GM12865 (cell line): ENCODE measurements at regions not wholly inside any gene's neighbourhood (a gene's known extent, or its start where the extent isn't known, plus 50 kb on each side); places are given as distances from the start of the nearest gene placed in this dataset.

Source experiments
- DNase-seq: peaks from one replicate; pipeline ENCODE4 v3.0.0; 2010; ENCODE audit warnings: low read depth
- H3K4me3 ChIP-seq: 2 replicates; pipeline ENCODE4 v1.5.1; 2011; ENCODE audit warnings: mild to moderate bottlenecking, low read depth, low read length, control low read depth
- TF ChIP-seq, protein P1 (sequence below): IDR thresholded peaks from 2 replicates; pipeline ENCODE4 v1.5.1; 2011; ENCODE audit warnings: low read length, control low read depth, low read depth, inconsistent platforms; ENCODE audit not compliant: insufficient read depth; ENCODE audit errors: missing control alignments

- TF ChIP-seq, protein P1, sequence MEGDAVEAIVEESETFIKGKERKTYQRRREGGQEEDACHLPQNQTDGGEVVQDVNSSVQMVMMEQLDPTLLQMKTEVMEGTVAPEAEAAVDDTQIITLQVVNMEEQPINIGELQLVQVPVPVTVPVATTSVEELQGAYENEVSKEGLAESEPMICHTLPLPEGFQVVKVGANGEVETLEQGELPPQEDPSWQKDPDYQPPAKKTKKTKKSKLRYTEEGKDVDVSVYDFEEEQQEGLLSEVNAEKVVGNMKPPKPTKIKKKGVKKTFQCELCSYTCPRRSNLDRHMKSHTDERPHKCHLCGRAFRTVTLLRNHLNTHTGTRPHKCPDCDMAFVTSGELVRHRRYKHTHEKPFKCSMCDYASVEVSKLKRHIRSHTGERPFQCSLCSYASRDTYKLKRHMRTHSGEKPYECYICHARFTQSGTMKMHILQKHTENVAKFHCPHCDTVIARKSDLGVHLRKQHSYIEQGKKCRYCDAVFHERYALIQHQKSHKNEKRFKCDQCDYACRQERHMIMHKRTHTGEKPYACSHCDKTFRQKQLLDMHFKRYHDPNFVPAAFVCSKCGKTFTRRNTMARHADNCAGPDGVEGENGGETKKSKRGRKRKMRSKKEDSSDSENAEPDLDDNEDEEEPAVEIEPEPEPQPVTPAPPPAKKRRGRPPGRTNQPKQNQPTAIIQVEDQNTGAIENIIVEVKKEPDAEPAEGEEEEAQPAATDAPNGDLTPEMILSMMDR = no peak
- H3K4me3 ChIP-seq = no peak overlapping the region
- DNase-seq = no peak
These were observed 434.7 kb downstream of the DTWD2 start for GRCh38 chr5:118553662-118554061.

DNA sequence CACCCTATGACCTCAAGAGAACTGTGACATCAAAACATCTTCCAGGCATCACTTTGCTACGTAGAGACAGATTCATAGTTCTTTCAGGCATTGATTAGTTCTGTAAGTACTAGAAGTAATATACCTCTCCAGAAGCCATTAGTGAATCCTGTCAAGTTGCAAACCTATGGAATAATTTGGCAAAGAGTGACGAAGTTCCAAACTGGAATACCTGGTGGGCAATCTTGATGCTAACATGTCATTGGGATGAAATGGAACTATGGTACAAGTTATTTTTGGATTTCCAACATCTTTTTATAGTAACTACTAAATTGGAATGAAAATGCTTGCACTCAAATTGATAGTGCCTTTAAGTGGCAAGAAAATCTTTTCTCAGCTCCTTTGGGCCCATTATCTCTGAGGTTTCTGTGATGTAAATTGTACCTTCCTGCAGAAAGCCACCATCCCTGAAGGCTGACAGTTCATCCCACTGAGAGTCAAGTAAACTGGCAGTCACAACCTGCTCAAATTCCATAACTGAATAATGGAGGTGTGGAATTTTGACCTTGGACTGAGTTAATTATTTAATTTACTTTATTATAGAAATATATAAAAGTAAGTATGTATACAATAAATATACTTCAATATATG lies 435.5 kb downstream of the DTWD2 start:
- TF ChIP-seq, protein P1 = no peak

DNA sequence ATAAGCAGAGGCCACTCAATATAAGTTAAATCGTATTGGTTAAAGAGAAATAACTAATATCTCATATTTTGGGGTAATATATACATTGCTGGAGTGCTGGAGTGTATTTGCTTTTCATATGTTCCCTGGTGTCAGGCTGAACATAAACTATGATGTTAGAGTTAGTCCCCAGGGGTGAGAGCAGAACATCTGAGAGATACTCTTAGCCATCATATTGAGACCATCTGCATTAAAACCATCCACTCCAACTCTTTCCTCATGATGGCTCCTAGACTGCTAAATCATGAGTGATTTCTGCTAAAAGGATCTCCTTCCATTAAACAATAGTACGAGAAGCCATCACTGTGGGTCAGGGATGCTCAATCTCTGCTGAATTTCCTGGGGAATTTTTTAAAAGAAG lies 436.2 kb downstream of the DTWD2 start:
- no peak overlapping the region for H3K4me3 ChIP-seq
- TF ChIP-seq, protein P1 = no peak
- no peak for DNase-seq

More for the DNA sequence above, 435.5 kb downstream of the DTWD2 start:
- DNase-seq = no peak
- H3K4me3 ChIP-seq = no peak overlapping the region

DNA sequence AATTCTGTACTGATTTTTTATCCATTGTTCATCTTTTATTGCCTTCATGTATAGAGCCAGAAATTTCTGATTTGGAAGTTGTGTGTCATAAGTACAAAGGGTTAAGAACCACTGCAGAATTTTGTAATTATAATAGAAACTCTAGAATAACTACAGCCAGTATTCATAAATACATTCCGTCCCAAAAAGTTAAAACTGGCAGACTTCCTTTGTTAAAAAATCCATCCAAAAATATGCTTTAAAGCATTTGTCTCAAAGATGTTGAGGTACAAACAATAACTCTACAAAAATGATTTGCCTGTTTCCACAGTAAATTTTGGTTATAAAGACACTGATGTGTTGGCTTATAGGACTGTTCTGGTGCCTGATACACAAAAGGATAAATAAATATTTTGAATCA lies 436.6 kb downstream of the DTWD2 start:
- H3K4me3 ChIP-seq = no peak overlapping the region
- TF ChIP-seq, protein P1 = no peak
- no peak for DNase-seq

- no peak overlapping the region for H3K4me3 ChIP-seq
- TF ChIP-seq, protein P1 = no peak
- no peak for DNase-seq
These were observed 437.3 kb downstream of the DTWD2 start for GRCh38 chr5:118551031-118551430.

DNA sequence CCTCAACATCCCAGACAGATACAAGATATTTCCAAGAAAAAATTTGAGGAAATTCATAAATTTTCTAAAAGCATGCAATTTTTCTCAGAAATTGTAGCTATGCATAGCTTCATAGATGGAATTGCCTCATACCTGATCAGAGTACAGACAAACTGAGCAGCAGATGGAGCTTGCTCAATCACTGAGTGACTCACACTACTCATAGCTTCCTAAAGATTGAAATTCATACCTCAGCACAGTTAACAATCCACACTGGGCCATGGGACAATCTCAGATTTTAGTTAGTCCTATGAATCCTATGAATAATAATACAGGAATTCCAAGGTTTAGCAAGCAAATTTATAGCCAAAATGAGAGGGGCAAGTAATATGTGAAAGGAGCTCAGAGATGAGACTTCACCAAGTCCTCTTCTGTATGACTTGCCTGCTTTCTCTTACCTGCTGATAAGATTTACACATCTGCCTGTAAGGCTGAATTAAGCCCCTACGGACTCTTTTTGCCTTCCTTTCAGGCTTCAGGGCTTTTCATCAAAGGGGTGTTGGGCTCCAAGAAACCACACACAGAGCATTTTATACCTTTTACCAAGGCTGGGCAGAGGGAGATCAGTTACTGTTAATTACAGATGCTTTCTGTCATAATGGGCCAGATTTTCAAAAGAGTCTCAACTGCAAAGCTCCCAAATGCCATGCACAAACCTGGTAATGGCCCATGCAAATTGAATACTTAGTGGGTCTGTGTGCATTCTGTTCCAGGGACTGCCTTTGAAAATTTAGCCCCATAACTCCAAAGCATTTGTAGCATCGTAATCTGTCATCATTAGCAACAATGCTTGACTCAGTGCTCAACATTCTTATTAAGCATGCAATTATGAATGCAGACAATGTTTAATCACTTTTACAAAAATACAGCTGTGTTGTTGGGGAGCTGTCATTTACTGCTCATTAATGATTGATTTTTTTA lies 439.3 kb downstream of the DTWD2 start:
- no peak for DNase-seq
- no peak overlapping the region for H3K4me3 ChIP-seq
- TF ChIP-seq, protein P1 = no peak
